ENCODE measurements at regions not wholly inside any gene's neighbourhood (a gene's known extent, or its start where the extent isn't known, plus 50 kb on each side); places are given as distances from the start of the nearest gene placed in this dataset.

GRCh38 chr5:21244982-21245381, 1257.0 kb upstream of the CDH18 start:
- Histone ChIP-seq H3K27ac (ENCODE audit: control insufficient read depth, insufficient read depth) (no peak overlapping the region), H3K9ac (ENCODE audit: control insufficient read depth, insufficient read depth, low read length) (no peak overlapping the region), H4K20me1 (ENCODE audit: control insufficient read depth, insufficient read depth) (no peaks in the 10 kb centered on the region), H3K27me3 (replicated peaks in 1 of 2; ENCODE audit: control insufficient read depth in 2 of 2, insufficient read depth in 2 of 2, low read length in 1 of 2) (no peaks in the 10 kb centered on the region), H2AFZ (ENCODE audit: control insufficient read depth, low read depth, low read length) (no peak overlapping the region), H3K36me3 (ENCODE audit: control insufficient read depth in 2 of 2, insufficient read depth in 2 of 2, low read length in 1 of 2) (no peaks in the 10 kb centered on the region), H3K9me3 (replicated peaks; ENCODE audit: control insufficient read depth, insufficient read depth, low read length) (no peaks in the 10 kb centered on the region), H3K4me1 (ENCODE audit: control insufficient read depth, insufficient read depth, low read length) (no peaks in the 10 kb centered on the region), H3K4me2 (ENCODE audit: control insufficient read depth, insufficient read depth) (no peak overlapping the region), H3K79me2 (ENCODE audit: control insufficient read depth, insufficient read depth, low read length) (no peaks in the 10 kb centered on the region), H3K4me3 (no peak overlapping the region)
- CTCF ChIA-PET = no interaction called here
- BruUV-seq (replicated peaks) = no TSS peak
- RAD21 ChIA-PET (ENCODE audit: unreplicated experiment) = no interaction called here
- WGBS (ENCODE audit: insufficient coverage, insufficient replicate concordance, low lambda C conversion rate, missing lambda C conversion rate) = 0% methylated on average over 3 of the region's 3 CpGs
- TF ChIP-seq MEF2B (IDR thresholded peaks at IDR 0.05; ENCODE audit: partially characterized antibody, poor library complexity, severe bottlenecking) = no peak
- TF ChIP-seq RCOR1 (conservative IDR thresholded peaks at IDR 0.05; ENCODE audit: low read depth, low read length) = no peak
- no peak for TF ChIP-seq ZNF622 (IDR thresholded peaks at IDR 0.05)
- no peak for TF ChIP-seq MAX (IDR thresholded peaks at IDR 0.05; ENCODE audit: low read depth, low read length)
- no peak for TF ChIP-seq IKZF2 (IDR thresholded peaks at IDR 0.05)
- no peak for TF ChIP-seq ZBTB33 (IDR thresholded peaks at IDR 0.05)
- no peak for TF ChIP-seq HCFC1 (IDR thresholded peaks at IDR 0.05; ENCODE audit: low read length)
- TF ChIP-seq YY1 (IDR thresholded peaks at IDR 0.05; ENCODE audit: low read depth, low read length) = no peak
- TF ChIP-seq TCF12 (IDR thresholded peaks at IDR 0.05; ENCODE audit: low read depth, low read length) = no peak
- TF ChIP-seq TCF7 (IDR thresholded peaks at IDR 0.05; ENCODE audit: borderline replicate concordance) = no peak
- no peak for TF ChIP-seq CREB1 (IDR thresholded peaks at IDR 0.05; ENCODE audit: low read depth)
- TF ChIP-seq WRNIP1 (IDR thresholded peaks at IDR 0.05; ENCODE audit: borderline replicate concordance, low read depth, low read length) = no peak
- TF ChIP-seq SIN3A (IDR thresholded peaks at IDR 0.05; ENCODE audit: low read depth, low read length) = no peak
- no peak for TF ChIP-seq SPI1 (IDR thresholded peaks at IDR 0.05; ENCODE audit: borderline replicate concordance, insufficient read depth, low read depth, low read length)
- TF ChIP-seq REST (IDR thresholded peaks at IDR 0.05; ENCODE audit: low read depth, low read length) = no peak
- TF ChIP-seq KLF5 (IDR thresholded peaks at IDR 0.05; ENCODE audit: partially characterized antibody) = no peak
- TF ChIP-seq ZNF592 (IDR thresholded peaks at IDR 0.05) = no peak
- no peak for ATAC-seq
- POLR2A ChIA-PET = no interaction called here
- intact Hi-C loops (cut with micrococcal nuclease; ENCODE audit: unreplicated experiment) (no loop called here), in situ Hi-C loops (cut with MboI) (no loop called here)
- DNase-seq (ENCODE audit: low read depth, low spot score) = no peak
- SMC1A ChIA-PET (ENCODE audit: uncharacterized antibody, unreplicated experiment) = no interaction called here
- FAIRE-seq = no peak

Data from GM12878 (cell line).